Progenitor cell of endocrine pancreas (in vitro differentiated cells): ENCODE measurements at regions not wholly inside any gene's neighbourhood (a gene's known extent, or its start where the extent isn't known, plus 50 kb on each side); places are given as distances from the start of the nearest gene placed in this dataset.
A peak's percentile ranks its signal among the peaks of the same experiment; 100 is the strongest.

ENCODE experiments used
- DNase-seq: peaks from one replicate; pipeline ENCODE4 v3.0.0; 2021; ENCODE audit warnings: low spot score; ENCODE audit not compliant: unreplicated experiment
- H3K27ac Mint-ChIP-seq: 2 replicates; pipeline ENCODE4 v1.8.0; 2021; ENCODE audit warnings: mild to moderate bottlenecking, moderate library complexity, mixed read lengths
- H3K27me3 Mint-ChIP-seq: 2 replicates; pipeline ENCODE4 v1.8.0; 2021; ENCODE audit warnings: mixed read lengths
- H3K36me3 Mint-ChIP-seq: 2 replicates; pipeline ENCODE4 v1.8.0; 2022; ENCODE audit warnings: mixed read lengths; ENCODE audit not compliant: insufficient read depth
- H3K4me1 Mint-ChIP-seq: 2 replicates; pipeline ENCODE4 v1.8.0; 2021; ENCODE audit warnings: low read depth, mixed read lengths
- H3K4me3 Mint-ChIP-seq: 2 replicates; pipeline ENCODE4 v1.8.0; 2021; ENCODE audit warnings: low read depth, mild to moderate bottlenecking, moderate library complexity, mixed read lengths
- H3K9me3 Mint-ChIP-seq: 2 replicates; pipeline ENCODE4 v1.8.0; 2021; ENCODE audit warnings: low read depth, mixed read lengths
- TF ChIP-seq, protein P1 (sequence below): fragments of 200-600 bp; sonication (generic); IDR thresholded peaks from one replicate; pipeline ENCODE4 v1.5.0; 2021; ENCODE audit warnings: antibody characterized with exemption, mild to moderate bottlenecking; ENCODE audit not compliant: unreplicated experiment

DNA sequence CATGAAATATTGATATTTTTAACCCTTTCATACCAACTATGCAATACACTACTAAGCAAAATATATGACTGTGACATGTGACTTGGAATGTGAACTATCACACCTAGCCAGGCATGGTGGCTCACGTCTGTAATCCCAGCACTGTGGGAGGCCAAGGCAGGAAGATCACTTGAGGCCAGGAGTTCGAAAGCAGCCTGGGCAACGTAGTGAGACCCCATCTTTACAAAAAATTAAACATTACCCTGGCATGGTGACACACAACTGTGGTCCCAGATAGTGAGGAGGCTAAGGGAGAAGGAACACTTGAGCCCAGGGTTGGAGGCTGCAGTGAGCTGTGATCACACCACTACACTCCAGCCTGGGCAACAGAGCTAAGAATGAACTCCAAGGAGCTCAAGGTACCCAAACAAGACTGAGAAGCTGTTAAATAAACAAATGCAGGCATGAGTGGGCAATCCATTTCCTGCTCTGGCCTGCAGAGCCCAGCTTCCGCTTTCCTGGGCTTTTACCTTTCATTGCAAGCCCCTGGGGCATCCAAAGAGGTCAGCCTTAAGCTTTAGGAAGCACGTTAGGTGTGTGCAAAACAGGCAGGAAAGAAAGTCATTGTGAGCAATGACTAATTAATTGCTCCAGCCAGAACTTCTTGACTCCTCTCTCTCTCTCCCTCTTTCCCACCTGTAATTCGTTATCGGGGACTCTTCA, 162.1 kb upstream of the FOXK1 start:
- Mint-ChIP-seq H3K36me3 (no peaks in the 10 kb centered on the region), H3K4me3 (no peak overlapping the region), H3K27ac (peak overlapping the region; percentile 30), H3K4me1 (no peaks in the 10 kb centered on the region), H3K27me3 (peaks cover 7% of the 10 kb centered on the region), H3K9me3 (no peaks in the 10 kb centered on the region)
- TF ChIP-seq, protein P1, sequence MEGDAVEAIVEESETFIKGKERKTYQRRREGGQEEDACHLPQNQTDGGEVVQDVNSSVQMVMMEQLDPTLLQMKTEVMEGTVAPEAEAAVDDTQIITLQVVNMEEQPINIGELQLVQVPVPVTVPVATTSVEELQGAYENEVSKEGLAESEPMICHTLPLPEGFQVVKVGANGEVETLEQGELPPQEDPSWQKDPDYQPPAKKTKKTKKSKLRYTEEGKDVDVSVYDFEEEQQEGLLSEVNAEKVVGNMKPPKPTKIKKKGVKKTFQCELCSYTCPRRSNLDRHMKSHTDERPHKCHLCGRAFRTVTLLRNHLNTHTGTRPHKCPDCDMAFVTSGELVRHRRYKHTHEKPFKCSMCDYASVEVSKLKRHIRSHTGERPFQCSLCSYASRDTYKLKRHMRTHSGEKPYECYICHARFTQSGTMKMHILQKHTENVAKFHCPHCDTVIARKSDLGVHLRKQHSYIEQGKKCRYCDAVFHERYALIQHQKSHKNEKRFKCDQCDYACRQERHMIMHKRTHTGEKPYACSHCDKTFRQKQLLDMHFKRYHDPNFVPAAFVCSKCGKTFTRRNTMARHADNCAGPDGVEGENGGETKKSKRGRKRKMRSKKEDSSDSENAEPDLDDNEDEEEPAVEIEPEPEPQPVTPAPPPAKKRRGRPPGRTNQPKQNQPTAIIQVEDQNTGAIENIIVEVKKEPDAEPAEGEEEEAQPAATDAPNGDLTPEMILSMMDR: no peak
- DNase-seq: no peak

DNA sequence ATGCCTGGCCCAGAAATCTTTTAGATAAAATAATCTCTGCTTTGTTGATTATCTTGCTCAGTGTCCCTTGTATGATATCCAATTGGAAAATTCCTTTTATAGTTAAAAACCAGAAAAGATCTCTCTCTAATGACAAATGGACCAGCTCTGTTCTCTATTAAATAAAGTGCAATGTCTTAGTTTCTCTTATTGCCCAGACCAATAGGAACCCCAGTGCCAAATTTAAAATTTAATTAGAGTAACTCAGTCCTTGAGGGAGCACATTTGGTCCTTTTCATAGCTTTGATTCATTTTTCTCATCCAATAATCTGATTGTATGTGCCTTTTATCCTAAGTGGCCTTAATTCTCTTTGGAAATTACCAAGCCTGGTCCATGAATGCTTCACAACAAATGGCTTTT, 158.9 kb upstream of the FOXK1 start:
- Mint-ChIP-seq H3K27ac (no peak overlapping the region), H3K9me3 (no peaks in the 10 kb centered on the region), H3K4me3 (no peak overlapping the region), H3K4me1 (peaks cover 3% of the 10 kb centered on the region), H3K36me3 (no peaks in the 10 kb centered on the region), H3K27me3 (peaks cover 7% of the 10 kb centered on the region)
- no peak for DNase-seq
- TF ChIP-seq, protein P1: no peak

DNA sequence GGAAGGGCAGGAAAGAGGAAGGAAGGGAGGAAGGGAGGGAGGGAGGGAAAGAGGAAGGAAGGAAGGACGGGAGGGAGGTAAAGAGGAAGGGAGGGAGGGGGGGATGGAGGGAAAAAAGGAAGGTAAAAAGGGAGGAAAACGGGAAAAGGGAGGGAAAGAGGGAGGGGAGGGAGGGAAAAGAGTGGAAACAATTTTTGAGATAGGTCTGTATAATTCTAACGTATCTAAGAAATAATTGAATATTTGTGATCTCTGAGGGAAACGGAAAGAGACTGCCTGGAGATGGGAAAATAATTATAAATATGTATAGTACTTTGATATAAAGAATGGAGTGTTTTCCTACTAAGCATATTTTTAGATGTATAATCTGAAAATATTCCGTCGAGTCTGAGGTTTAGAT, 158.2 kb upstream of the FOXK1 start:
- TF ChIP-seq, protein P1: no peak
- Mint-ChIP-seq H3K4me1 (peaks cover 3% of the 10 kb centered on the region), H3K9me3 (no peaks in the 10 kb centered on the region), H3K4me3 (no peak overlapping the region), H3K27ac (no peak overlapping the region), H3K27me3 (peaks cover 7% of the 10 kb centered on the region), H3K36me3 (no peaks in the 10 kb centered on the region)
- no peak for DNase-seq

DNA sequence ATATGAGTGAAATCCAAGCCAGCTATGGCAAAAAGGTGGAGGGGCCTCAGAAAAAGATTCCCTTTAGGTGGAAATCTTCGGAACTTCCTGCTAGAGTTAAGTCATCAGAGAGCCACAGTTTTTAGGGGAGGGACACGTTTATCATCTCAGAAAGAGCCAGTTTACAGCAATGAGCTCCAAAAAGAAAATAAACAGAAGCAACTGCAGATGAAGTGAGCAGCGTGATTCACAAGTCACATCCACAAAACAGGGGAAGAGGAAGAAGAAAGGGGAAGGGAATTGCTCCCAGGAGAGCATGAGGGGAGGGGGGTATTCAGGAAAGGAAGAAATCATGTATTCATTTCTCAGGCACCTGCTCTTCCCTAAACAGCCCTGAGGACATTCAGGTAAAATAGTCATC, 156.2 kb upstream of the FOXK1 start:
- no peak overlapping the region for H3K4me3 Mint-ChIP-seq
- no peaks in the 10 kb centered on the region for H3K36me3 Mint-ChIP-seq
- no peak for DNase-seq
- H3K4me1 Mint-ChIP-seq: peaks cover 3% of the 10 kb centered on the region
- peaks cover 7% of the 10 kb centered on the region for H3K27me3 Mint-ChIP-seq
- no peaks in the 10 kb centered on the region for H3K9me3 Mint-ChIP-seq
- TF ChIP-seq, protein P1: no peak
- no peak overlapping the region for H3K27ac Mint-ChIP-seq

DNA sequence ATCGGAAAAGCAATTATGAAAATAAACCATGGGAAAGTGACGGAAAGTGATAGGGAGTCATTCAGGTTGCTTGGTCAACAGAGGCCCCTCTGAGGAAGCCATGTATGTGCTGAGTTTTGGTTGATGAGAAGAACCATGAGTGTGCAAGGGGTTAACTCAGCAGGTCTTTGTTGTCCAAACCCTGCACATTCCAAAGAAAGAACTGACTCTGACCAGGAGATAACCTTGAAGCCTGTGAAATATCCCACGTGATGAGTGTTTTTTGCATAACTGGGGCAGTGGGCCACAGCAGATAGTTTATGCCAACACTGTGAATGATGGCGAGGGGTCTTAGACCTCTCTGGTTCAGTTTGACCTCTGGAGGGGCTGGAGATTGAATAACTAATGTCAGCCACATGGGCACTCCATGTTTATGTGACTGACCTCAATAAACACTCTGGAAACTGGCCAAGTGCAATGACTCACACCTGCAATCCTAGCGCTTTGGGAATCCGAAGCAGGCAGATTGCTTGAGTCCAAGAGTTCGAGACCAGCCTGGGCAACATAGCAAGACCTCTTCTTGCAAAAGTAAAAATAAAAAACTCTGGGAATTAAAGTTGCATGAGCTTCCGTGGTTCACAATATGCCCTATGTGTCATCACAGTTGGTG, 154.0 kb upstream of the FOXK1 start:
- Mint-ChIP-seq H3K9me3 (no peaks in the 10 kb centered on the region), H3K4me1 (peaks cover 3% of the 10 kb centered on the region), H3K27me3 (peaks cover 7% of the 10 kb centered on the region), H3K36me3 (no peaks in the 10 kb centered on the region), H3K4me3 (no peak overlapping the region), H3K27ac (no peak overlapping the region)
- TF ChIP-seq, protein P1: no peak
- DNase-seq: no peak
